SW480 (cell line): ENCODE measurements at regions not wholly inside any gene's neighbourhood (a gene's known extent, or its start where the extent isn't known, plus 50 kb on each side); places are given as distances from the start of the nearest gene placed in this dataset.
"Not testable (repeated sequence)": the region's sequence is repeated elsewhere in the genome, so short reads cannot be mapped to it uniquely, and the experiment has no call there.

Source experiments
- DNase-seq: peaks from one replicate; pipeline ENCODE4 v3.0.0-alpha.2; 2016; ENCODE audit warnings: low spot score

DNA sequence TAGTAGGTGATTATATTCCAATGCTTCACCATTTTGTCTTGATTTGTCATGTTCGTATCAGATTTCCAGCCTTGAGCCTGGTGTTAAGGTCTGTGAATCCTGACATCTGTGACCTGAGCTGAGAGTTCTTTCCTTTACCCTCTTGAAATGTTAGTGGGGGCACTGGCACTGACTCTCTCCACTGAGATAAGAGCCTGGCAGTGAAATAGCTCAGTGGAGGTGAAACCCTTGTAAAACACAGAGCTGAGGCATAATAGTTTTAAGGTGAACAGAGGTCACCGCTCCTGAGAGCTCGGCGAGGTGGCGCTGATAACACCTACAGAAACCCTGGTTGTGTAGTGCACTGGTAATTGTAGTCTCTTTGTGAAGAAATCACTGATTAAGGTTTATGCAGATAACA is 748.2 kb downstream of the DIAPH3 start:
- no peak for DNase-seq

DNA sequence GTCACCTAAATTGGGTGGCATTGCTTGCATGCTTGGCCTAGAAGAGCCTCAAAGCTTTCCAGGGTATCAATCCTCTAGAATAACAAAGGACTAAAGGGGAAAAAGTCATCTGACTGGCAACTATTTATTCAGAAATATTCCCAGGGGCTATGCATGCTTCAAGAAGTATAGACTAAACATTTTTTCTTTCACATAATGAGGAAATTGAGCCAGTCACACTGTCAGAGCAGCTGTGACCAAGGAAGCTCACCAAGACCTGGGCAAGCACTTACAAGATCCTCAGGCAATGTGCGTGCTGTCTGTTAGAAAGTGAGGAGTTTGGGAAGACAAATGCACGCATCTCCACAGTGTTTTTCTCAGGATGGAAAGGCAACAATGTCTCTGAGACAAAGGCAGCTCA is 747.2 kb downstream of the DIAPH3 start:
- no peak for DNase-seq

DNA sequence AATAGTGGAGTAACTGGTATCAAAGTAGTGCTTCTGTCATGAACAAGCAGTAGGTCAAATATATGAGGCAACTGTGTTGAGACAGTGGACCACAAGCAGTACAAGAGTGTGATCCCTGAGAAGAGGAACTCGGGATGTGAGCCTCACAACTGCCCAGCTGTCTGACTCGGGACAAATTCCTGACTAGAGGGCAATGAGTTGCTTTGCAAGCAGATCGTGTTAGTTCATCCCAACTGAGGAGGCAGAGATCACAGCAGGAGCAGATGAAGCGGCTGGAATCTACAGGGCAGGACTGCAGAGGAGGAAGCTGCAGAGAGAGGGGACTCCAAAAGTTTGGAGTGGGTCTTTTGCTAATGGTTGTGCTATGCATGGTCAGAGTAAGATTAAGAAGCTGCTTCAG is 741.1 kb downstream of the DIAPH3 start:
- DNase-seq, result no peak

DNA sequence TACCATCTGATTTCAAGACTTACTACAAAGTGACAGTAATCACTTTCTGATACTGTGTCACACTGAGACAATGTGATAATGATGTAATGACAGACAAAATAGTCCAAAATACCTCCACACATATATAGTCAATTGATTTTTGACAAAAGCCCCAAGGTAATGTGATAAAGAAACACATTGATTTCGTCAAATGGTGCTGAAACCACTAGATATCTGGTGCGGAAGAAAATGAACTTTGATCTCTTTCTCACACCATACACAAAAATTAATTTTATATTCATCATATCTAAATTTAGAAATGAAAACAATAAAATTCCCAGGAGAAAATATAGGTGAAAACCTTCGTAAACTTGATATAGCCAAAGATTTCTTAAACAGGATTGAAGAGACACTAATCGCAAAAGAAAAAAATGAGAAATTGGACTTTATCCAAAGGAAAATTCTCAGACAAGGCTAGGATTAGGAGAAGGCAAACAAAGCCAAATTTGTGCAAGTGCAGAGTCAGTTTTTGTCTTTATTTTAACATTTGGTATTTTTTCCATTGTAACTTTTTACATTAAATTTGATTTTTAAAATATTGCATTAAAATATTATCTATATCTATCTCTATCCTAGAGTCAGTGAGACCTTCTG is 739.9 kb downstream of the DIAPH3 start:
- no peak for DNase-seq

DNA sequence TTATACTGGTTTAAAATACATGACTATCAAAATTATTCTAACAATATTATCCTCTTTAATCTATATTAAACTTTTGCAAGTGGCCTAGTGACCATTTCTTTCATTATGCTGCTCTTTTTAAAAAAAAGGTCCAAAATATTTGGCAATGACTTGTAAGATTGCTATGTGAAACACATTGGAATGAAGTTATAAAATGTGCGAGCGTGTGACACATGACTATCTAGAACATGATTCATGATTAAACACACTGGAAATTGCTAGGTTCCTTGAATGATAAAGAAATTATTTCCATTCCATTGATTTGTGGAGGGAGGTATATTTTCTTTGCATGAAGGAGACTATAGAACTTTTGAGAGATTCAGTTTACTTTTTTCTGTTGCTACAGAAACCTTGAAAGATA is 739.1 kb downstream of the DIAPH3 start:
- DNase-seq, result no peak

DNA sequence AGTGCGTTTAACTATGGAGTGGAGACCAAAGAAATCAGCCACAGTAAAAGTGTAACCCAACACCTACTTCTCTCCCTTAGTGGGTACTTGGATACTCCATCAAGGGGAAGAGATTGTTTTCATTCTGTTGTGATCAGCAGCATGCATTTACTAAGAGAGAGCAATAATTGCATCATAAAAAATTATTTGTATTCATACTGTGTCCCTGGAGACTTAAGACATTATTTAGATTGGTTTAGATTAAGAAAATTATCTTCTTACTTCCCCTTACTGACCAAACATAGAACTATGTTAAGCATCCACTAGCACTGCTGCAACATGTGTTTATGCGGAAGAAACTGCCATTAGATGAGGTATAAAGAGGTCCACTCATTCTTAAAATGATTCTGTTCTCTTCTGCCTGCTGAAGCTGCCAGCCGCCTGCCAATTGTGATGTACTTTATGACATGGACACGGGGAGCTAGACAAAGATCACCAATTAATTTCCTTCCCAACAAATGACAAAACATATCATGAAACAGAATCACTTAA is 738.5 kb downstream of the DIAPH3 start:
- DNase-seq, result no peak

DNA sequence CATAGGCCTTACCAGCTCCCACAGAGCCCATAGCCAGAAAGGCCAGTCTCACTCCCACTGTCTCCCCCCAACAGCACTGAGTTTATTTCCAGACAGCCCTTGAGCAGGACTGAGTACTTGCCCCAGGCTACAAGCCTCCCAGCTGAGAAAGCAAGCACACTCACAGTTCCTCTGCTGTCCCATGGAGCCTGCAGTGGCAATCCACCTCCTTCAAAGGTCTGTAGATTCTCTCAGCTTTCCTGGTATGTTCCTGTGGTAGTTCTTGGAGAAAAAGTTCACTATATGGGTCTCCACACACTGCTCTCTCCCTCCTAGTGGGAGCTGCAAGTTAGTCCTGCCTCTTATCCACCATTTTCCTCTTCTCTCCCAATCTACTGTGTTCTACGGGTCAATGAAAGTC is 728.7 kb downstream of the DIAPH3 start:
- no peak for DNase-seq

DNA sequence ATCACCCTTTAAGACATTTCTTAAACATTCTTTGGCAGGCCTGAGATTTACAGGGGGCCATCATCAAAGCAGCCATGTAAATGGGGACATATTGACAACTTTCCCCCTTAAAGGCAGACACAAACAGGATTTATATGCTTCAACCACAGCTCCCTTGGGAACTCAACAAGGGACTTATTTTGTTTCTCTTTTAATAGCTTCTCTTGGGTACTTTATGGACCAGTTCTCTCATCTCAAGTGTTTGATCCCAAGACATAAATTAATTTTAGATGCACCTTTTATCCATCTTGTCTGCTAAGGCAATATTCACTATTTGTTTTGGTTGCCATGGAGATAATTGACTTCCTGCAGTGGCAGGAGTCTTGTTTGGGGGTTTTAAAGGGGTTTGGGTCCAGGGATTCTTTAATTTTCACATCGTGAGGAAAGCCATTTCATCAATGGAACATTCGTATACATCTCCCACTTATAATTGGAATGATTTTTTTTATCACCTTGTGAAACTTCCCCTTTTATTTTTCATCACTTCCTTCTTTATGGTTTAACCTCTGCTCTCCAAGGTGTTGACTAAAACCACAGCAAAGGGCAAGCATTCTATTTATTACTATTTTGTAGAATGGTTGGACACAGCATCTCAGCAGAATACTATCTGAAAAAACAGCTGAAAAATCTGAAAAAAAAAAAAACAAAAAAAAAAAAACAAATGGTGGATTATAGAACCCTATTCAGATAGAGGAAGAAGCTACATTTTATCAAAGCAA is 726.0 kb downstream of the DIAPH3 start:
- no peak for DNase-seq

DNA sequence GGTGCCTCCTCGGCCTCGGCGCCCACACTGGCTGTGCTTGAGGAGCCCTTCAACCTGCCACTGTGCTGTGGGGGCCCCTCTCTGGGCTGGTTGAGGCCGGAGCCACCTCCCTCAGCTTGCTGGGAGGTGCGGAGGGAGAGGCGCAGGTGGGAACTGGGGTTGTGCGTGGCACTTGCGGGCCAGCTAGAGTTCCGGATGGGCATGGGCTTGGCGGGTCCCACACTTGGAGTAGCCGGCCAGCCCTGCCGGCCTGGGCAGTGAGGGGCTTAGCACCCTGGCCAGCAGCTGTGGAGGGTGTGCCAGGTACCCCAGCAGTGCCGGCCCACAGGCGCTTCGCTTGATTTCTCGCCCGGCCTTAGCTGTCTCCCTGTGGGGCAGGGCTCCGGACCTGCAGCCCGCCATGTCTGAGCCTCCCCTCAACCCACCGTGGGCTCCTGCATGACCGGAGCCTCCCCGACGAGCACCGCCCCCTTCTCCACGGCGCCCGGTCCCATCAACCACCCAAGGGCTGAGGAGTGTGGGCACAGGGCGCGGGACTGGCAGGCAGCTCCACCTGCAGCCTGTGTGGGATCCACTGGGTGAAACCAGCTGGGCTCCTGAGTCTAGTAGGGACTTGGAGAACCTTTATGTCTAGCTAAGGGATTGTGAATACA is 723.8 kb downstream of the DIAPH3 start:
- no peak for DNase-seq

DNA sequence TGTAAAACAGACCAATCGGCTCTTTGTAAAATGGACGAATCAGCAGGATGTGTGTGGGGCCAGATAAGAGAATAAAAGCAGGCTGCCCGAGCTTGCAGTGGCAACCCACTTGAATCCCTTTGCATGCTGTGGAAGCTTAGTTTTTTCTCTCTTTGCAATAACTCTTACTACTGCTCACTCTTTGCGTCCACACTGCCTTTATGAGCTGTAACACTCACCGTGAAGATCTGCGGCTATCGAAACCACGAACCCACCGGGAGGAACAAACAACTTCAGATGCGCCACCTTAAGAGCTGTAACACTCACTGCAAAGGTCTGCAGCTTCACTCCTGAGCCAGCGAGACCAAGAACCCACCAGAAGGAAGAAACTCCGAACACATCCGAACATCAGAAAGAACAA is 722.7 kb downstream of the DIAPH3 start:
- DNase-seq, result not testable (repeated sequence)

DNA sequence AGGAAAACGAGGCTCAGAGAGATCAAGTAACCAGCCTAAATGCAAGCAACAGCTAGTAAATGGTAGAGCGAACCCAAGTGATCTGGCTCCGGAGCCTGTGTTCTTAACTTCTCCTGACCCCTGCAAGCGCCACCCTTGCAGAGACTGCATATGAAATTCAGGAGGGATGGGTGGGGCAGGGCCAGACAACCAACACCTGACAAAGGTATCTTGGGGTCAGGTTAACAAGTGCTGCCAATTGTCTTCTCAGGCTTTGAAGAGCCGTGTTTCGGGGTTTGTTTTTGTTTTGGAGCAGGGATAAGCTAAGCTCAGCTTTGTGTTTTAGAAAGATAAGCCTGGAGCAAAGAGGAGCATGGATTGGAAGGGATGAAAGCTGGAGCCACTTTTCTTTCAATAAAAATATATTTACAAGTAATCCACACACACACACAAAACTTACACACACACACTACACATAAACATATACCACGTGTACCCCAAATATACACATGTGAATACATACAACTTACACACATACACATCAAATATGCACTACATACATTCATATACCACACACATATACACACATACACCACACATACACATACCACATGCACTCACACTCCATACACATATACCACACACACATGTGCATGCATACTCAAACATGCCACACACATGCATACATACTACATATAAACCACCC is 722.0 kb downstream of the DIAPH3 start:
- no peak for DNase-seq

DNA sequence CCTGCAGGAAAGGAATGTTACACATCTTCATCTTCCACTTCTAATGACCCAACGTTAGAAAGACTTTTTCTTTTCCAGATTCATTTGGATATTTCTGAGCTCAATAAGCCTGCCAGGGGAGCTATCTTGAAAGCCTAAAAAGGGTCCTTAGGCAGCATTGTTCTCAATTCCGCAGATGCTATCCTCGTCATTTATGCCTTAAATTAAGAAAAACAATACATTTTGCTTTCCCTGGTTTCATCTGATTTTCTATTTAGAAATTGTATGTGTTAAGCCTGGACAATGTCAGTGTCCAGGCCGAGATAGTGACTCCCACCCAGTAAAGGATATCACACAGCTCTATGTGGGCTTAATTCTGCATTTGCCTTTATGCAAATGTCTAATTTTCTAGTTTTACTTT is 721.3 kb downstream of the DIAPH3 start:
- no peak for DNase-seq

DNA sequence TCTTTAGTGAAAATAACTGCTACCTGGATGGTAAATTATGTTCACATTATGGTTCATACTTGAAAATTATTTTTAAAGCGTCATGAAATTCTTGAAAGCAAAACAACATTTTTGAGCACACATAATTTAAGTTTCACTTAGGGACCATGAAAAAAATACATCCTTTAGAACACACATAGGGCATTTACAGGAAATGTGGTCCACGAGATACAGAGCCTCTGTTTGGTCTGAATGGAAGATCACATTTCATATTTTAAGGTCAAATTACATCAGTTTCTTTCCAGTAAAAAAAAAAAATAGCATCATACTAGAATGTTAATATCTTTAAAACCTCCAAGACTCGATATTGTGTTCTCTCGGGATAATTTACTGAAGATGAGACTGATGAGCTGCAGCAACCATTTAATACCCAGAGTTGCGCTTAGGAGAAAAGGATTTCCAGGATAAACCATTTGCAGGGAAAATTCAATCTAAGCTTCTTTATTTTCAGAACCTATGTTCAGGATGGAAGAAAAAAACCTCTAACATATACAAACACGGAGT is 720.7 kb downstream of the DIAPH3 start:
- DNase-seq, result no peak

DNA sequence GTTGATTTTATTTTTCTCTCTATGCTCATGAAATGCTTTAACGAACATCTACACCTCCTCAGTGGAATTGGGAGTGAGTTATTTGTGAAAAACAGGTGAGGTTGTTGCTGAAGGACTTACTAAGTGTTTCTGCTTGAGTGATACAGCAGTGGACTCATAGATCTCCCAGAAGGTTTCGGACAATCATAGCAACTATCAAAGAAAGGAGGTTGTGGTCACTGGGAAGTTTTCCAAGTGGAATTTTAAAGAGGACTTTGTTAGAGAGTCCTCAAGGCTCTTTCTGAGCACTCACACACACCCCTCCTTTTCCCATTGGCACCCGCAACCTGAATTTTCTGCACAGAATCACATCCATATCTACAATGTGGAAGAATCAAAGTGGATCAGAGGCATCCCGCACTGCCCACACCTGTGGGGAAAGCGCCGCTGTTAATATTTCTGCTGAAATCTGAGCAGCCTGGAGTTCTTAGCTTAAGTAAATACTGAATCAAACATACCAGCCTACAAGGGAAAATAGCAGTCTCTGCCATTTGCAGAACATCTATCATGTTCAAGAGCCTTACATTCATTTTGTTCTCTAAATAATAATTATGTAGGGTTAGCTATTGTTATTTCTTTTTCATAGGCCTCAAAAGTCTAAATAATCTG is 719.4 kb downstream of the DIAPH3 start:
- no peak for DNase-seq

DNA sequence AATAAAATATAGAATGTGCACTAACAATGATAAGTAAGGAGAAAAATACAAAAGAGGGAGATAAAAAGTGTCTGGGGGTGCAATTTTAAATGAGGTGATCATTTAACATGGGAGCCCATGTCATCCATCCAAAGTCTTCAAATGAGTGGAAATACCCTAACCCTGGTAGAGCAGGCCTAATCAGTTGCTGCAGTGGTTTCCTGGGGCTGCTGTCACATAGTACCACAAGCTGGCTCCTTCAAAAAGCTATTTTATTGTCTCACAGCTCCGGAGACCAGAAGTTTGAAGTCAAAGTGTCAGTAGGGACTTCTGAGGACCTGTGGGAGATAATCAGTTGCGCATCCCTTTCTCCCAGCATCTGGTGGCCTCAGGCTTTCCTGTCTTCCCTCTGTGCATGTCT is 717.9 kb downstream of the DIAPH3 start:
- no peak for DNase-seq

DNA sequence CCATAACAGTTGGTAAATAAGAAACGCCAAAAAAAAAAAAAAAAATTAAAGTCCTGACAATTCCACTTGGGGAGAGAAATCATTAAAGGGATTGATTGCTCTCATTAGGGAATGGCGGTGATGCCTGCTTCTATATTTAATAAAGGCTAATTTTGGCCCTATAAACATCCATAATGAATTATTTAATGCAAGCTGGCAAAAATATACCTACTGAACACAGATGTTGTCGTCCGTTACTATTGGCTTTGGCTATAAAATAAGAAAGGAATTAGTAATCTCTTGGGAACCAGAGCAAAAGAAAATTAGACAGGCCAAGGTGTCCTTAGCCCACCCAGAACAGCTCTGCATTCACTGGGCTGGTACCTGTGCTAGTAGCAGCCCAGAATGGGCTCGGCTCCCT is 717.3 kb downstream of the DIAPH3 start:
- DNase-seq, result no peak

DNA sequence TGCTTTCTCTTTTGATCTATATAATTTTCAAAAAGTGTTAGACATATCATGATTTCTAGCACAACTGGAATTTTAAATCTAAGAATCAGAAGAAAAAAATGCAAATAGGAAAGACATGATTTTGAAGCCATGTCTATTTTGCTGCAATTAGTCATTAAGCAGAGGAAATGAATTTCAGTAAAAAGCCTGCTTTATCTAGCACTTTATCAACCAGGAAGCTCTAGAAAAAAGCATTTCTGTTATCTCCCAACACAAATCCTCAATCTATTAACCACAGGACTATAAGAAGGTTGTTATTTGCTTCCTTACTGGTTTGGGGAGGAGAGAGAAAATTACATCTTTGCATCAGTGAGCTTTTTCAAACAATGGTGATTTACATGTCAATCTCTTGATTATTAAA is 716.7 kb downstream of the DIAPH3 start:
- DNase-seq, result no peak

DNA sequence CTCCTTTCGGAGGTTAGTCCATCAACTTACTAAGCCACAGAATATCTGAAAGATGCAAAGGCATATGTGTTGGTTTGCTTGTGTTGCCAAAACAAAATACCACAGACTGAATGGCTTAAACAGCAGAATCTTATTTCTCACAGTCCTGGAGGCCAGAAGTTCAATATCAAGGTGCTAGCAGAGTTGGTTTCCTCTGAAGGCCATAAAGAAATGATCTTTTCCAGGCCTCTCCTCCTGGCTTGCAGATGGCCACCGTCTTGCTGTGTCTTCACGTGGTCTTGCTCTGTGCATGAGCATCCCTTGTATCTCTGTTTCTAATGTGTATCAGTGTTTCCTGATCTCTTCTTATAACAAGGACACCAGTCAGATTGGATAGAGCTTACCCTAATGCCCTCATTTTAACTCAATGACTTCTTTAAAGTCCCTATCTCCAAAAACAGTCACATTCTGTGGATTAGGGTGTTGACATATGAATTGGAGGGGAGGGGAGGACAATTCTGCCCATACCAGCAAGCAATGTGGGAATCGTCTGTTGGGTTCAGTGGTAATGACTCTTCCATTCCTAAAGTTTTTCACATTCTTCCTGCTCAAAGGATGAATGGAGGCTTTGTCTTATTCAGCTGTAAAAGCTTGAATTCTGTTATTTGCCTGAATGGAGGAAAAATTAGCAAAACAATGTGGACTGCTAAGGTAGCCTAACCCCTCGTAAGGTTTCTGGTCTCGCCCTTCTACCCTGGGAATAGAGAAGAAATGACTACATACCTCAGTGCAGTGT is 715.7 kb downstream of the DIAPH3 start:
- no peak for DNase-seq

DNA sequence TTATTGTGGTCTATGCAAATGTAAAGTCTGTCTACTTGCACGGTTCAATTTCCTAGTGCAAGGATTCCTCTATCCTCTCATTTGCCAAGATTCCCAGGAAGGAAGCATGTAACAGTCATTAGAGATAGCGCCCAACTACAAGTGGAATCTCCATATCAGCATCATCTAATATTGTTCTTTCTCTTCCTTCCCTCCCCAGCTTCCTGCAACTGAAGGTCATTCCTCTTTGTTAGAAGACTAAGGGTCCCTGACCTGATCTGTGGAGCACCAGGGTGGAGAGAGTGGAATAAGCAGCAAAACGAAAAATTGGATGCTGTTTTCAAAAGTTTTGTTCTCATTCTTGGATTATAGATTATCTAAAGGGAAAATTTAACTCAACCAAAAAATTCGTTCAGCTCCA is 714.0 kb downstream of the DIAPH3 start:
- DNase-seq, result no peak

DNA sequence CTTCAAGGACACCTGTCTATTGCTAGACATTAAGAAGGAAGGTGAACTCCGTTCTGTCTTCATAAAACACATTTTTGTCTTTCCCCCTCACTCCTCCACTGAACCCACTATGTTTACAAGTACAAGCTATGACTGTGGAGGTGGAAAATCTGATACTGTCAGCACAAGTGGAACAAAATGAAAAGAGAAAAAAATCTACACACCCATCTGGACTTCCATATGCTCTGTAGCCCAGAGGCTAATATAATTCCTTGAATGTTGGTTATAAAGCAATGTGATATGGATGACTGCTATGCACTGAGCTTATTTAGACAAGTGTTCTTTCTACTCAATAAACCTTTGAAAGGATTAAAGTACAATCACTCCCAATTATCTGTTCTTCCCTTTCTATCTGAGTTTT is 713.5 kb downstream of the DIAPH3 start:
- no peak for DNase-seq

DNA sequence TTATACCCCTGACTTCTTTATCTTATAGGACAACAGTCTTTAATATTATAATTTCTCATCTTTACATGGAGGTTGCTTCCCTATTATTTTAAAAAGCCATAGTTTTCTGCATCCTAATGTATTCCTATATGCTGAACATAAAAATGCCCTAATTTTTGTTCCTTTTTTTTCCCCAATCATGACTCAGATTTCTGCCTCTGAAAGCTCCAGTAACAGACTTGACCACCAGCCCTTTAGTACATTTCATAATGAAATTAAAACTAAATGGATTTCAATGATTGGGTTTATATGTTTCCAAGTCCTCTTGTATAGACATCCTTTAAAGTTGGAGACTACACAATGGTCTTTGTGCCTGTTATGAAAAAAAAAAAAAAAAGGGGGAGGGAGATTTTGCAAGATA is 712.5 kb downstream of the DIAPH3 start:
- no peak for DNase-seq
